ENCODE measurements at regions not wholly inside any gene's neighbourhood (a gene's known extent, or its start where the extent isn't known, plus 50 kb on each side); places are given as distances from the start of the nearest gene placed in this dataset.

DNA sequence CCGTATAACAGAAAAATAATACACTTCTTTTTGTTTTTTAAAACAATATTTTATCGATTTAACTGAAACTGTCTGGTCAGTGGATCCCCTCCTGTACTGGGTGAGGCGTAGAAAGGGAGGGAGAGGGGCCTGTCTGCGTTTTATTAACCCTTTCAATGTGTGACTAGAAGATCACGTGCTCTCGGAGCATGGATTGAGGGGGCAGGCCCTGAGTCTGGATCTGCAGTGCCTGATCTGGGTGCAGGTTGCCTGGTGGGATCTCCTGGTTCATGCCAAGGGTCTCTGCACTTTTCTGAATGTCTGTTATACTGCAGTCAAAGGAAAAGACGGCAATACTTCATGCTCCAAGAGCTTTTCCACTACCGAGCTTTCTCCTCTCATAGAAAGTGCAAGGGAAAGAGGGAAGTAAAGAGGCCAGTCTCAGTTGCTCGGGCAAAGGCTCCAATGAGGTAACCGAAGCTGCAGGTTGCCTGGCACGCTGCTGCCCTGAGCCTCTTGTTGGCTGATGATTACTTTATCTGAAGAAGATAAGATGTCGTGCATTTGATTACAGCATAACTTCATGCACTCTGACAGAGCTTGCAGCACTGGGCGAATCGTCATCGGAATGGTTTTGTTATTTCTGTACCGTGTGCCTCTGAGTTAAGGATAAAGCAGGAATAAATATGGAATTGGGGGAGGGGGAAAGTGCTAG lies 167.5 kb upstream of the PMEPA1 start:
- DNase-seq, result no peak

DNA sequence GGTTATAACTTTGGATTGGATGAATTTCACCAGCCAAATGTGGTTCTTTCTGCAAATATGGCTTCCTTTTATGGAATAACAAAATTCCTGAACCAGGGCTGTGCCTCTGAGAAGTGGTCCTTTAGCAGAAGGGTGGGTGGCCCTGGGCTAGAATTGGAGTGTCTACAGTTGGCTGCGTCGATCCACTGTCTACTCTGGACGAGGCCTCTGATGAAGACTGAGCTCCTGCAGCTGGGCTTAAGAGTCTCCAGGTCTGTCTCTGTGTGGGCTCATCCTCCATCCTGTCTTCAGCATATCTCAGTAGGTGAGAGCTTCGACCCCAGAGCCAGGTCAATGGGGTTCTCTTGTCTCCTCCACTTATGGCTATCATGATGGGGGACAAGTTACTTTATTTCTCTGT lies 166.3 kb upstream of the PMEPA1 start:
- no peak for DNase-seq
- intact Hi-C loops (cut with DNase I), result no loop called here

More for the DNA sequence above, 167.5 kb upstream of the PMEPA1 start:
- intact Hi-C loops (cut with DNase I), result no loop called here

DNA sequence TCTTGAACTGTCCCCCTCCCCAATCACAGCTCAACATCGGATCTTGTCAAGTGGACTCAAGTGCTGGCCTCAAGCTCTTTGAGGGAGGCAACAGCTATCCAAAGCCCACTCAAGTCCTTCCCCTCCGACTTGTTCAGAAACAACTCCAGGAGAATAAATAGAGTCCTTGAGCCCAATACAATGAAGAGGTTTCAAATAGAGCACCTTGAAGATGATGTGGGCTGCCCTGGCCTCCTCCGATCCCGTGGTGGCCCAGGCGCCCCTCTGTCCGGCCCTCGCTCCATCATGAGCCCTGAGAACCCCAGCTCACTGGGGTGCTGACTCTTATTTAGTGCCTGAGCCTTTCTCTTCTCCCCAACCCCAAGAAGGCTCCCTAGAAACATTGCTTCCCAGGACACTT lies 164.3 kb upstream of the PMEPA1 start:
- intact Hi-C loops (cut with DNase I), result no loop called here
- DNase-seq, result no peak

DNA sequence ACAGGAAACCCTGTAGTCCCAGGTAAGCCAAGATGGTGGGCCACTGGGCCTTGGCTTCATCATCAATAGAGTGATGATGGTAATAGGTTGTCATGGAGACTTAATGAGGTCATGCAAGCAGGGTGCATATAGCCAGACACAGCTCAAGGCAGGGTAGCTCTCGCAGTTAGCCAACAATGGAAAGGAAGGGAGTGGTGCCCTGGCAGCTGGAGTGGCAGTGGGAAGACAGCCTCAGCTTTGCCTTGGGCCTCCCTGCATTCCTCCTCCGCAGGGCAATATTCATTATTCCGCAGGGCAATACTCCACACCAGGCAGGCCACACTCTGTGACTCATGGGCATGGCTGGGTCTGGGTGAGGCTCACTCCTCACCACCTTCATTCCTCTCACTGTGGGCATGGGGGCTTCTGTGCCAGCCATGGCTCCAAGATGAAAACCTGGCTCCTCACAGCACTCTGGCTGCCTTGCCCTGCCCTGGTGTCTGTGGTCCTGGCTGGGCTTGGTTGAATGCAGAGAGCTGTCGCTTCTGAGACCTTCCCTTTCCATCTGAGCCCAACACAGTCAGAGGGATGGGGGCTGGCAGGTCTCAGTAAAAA lies 163.1 kb upstream of the PMEPA1 start:
- intact Hi-C loops (cut with DNase I), result no loop called here
- DNase-seq, result no peak

DNA sequence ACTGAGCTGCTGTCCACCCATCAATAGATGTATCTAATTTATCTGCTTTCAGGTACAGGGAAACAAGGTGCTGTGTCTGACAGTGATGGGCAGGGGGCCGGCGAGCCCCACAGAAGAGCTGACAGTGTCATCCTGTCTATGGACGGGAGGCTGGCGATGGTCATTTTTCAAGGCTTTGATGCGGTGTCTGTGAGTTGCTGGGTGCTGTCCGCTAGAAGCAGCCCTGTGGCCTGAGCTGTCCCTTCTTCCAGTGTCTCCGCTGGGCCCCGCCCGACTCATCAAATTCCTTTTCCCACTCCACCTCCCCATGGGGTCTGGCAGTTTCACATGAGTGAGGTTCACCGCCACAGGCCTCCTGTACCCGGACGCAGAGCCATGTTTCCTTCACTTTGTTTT lies 161.4 kb upstream of the PMEPA1 start:
- intact Hi-C loops (cut with DNase I), result no loop called here
- DNase-seq, result no peak

DNA sequence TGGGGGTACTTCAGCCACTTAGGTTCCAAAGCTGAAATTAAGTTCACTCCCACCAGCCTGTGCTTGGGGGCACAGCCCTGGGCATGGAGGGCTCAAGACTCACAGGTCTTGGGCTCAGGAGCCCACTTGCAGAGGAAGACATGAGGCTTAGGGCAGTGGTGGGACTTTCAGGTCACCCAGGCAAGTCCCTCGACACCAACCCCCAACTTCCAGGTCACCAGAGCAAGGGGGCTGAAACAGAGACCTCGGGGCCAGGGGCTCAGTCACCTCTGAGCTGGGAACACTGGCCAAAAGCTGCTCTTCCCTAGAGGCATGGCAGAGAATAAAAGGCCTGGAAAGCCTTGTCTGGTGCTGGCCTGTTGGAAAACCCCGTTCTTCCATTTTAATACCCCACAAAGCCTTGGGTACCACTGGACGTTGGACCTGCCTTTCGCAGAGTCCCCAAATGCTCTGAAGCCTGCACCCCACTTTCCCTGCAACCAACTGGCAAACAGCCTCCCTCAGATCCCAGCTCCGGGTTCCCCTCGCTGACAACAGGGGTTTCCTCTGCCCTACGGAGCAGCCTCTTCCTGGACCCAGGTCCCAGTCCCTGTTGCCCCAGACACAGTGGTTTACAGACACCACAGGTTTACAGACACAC lies 160.9 kb upstream of the PMEPA1 start:
- intact Hi-C loops (cut with DNase I), result no loop called here
- DNase-seq, result no peak

DNA sequence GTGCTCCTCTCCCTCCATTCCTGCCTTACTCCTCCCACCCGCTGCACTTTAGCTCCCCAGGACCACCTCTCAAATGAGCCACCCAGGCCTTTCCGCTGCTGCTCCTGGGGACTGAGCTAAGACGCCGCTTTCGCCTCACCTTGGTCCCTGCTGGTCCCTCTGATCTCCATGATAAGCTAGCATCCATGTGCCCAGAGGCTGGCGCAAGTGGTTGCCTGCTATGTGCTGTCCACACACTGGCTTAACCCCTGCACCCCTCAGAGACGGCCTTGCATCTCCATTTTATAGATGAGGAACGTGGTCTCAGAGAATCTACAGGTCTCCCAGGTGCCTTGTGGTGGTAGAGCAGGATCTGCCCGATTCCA lies 160.1 kb upstream of the PMEPA1 start:
- no peak for DNase-seq
- intact Hi-C loops (cut with DNase I), result no loop called here

DNA sequence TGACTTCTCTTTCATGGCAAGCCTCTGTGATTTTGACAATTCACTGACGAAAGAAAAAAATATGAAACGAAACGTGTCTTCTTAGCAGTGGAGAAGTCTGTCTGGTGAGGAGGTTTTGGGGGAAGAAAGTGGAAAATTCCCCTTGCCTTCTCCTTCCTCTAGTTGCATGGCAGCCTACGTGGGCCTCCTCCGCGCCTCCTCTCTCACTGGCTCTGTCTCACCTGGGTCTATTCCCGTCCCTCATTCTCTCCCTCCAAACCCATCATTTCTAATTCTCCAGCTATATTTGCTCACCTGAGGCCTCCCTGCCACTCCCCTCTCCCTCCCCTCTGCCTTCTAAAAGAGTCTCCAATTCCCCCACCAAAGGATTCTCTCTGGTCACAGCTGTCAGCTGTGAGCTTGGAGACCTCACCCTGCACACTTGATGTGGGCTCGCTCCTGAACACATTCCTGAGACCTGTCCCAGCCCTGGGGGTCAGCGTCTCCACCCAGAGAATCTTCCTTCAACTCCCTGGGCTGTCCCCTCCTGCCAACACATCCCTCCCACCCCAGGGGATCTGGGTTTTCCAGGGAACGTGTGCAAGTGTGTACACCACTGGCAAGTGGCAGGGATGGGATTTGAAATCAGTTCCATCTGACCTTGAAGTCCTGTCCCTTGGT lies 159.6 kb upstream of the PMEPA1 start:
- intact Hi-C loops (cut with DNase I), result no loop called here
- no peak for DNase-seq

DNA sequence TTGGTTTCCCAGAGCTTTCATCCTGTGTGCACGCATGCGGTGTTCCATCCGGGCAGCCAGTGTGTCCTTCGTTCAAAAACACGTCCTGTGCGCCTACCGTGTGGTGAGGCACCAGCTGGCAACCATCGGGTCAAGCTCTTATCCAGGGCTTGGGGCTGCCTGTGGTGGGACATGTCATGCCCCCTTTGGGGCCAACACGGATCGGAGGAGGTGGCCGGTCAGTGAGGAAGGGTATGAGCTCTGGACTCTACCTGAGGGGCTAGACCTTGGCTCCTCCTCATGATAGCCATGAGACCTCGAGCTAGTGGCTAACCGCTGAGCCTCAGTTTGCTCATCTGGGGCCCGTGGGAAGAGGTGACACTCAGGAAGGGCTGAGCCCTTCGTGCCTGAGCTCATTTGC lies 158.5 kb upstream of the PMEPA1 start:
- intact Hi-C loops (cut with DNase I), result no loop called here
- DNase-seq, result no peak

DNA sequence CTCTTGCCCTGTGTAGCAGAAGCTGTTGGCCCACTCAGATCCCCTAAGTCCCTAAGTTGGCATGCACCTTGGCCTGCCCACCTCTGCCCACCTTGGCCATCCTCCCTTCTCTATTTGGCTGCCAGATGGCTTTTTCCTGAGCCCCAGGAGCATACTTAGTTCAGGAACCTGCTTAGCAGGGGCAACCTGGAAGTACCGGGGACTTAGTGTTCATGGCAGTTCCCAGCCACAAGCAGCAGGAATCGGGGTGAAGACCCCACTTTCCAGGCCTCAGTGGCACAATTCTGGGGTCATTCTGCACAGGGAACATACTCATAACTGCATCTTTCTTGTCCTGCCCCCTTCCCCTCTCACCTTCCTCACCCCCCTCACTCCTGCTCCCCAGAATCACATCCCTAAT lies 158.0 kb upstream of the PMEPA1 start:
- intact Hi-C loops (cut with DNase I), result no loop called here
- DNase-seq, result no peak

DNA sequence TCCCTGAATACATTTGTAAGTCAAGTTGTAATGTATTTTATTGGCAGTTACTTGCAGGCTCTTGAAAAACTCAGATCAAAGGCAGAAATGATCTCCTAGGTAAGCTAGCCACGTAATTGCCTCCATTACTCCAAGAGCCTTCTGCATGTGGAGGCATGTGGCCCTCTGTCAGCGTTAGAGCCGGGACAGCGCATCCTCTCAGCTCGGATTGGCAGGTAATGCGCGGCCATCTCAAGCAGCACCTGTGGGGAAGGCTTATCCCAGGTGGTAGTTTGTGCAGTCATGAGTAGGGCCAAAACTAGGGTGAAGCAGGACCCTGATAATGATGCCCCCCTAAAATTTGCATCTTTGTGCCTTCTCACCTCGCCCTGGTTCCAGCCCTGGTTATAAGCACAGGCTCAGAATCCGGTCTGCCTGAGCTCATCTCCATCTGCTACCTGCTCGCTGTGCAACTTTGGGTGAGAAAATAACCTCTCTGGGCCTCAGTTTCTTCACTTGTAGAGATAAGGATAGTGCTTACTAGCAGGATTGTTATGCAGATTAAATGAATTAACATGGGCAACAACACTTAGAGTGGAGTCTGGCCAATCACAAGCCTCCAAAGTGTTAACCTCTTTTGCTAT lies 157.5 kb upstream of the PMEPA1 start:
- no peak for DNase-seq
- intact Hi-C loops (cut with DNase I), result no loop called here

DNA sequence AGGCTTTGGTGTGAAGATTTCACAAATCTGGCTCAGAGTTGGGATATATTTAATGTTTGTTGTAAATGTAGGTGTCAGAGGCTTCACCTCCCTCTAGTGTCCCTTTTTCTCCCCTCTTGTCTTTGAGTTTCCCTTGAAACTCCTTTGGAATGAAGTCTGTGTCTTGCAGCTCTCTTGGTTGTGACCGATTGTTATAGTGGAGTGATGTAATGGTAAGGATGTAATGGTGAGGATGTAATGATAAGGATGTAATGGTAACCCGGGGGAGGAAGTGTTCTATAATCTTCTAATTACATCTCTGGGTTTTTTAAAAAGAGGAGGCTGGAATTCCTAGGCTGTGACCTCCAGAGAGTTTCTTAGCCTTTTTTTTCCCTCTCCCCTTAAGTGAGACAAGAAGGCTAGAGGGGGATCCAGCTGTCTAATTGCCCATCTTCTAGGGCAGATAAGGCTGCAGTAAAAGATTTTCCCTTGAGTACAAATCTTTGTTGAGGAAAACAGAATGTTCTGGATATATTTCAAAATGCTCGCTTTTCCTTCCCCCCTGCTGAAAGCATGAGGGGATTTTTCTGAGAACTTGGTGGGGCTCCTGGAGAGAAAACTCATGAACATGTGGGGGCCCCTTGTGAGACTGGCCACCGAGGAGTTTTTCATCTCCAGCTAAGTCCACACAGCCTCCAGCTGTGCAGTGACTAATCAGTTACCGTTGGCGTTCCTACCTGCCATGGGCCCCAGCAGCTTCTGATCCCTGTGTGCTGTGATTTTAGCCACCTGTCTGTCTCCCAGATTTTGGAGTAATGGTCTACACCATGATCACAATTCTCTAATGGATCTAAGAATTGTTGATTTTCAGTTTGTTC lies 156.7 kb upstream of the PMEPA1 start:
- no peak for DNase-seq
- intact Hi-C loops (cut with DNase I), result no loop called here

DNA sequence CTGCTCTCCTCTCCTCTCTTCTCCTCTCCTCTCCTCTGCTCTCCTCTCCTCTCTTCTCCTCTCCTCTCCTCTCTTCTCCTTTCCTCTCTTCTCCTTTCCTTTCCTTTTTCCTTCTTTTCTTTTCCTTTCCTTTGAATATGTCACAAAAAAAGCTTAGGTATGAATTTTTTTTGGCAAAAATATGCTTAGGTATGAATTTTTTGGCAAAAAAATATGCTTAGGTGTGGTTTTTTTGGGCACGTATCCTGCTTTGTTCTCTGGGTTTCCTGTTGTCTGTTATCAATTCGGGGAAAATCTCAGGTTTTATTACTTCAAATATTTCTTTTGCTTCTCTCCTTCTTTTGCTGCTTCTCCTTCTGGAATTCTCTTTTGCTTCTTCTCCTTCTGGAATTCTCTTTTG lies 155.5 kb upstream of the PMEPA1 start:
- no peak for DNase-seq
- intact Hi-C loops (cut with DNase I), result no loop called here

DNA sequence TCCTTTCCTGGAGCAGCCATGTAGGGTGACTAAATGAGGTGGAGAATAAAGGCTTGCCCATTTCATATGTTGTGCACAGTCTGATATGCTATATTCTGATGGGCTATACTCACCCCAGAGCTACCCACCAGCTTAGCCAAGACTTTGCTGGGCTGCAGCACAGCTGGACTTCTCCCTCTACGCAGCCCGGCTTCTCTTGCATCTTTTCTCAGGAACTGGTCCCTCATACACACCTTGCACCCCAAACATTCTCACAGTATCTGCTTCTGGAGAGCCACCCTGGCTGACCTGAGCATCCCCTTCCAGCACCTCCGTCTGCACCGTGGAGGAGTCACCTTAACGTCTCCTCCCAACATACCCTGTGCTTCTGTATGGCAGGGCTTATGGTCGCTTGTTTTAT lies 150.8 kb upstream of the PMEPA1 start:
- intact Hi-C loops (cut with DNase I), result no loop called here
- no peak for DNase-seq

DNA sequence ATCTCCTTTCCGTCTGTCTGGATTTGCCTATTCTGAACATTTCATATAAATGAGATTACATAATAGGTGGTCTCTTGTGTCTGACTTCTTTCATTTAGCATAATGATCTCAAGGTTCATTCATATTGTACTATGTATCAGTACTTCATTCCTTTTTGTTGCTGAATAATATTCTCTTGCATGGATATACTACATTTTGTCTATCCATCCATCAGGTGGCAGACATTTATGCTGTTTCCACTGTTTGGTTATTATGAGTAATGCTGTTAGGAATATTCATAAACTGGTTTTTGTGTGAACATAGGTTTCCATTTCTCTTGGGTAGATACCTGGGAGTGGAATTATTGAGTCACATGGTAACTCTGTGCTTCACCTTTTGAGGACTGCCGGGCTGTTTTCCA lies 148.2 kb upstream of the PMEPA1 start:
- DNase-seq, result no peak
- intact Hi-C loops (cut with DNase I), result no loop called here

DNA sequence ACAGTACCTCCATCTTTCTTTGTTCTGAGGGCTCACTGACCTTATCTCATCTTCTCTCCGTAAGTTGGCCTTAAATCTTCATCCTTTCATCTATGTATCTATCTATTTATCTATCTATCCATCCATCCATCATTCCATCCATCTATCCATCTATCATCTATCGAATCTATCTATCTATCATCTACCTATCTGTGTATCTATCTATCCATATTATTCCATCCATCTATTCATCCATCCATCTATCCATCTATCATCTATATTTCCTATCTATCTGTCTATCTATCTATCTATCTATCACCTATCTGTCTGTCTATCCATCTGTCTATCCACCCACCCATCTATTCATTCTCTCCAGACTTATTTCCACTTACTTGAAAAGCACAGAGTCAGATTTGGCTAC lies 147.3 kb upstream of the PMEPA1 start:
- DNase-seq, result no peak
- intact Hi-C loops (cut with DNase I), result no loop called here

DNA sequence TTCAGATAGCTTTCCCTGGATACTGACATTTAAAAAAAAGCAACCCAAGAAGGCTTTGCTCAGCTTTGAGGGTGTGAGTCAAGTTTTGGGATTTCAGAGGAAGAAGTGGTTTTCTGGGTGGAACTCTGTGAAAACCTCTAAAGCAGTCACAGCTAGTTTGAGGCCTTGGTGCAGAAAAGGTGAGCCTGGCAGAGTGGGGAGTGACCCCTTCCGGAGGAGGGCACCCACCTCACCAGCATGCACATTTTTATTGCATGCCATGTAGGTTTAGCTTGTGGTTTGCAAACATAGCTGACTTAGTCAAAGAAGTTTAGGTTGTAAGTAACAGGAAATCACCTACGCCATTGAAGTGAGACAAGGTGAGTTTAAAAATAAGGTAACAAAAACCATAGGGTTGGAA lies 146.8 kb upstream of the PMEPA1 start:
- DNase-seq, result no peak
- intact Hi-C loops (cut with DNase I), result no loop called here

DNA sequence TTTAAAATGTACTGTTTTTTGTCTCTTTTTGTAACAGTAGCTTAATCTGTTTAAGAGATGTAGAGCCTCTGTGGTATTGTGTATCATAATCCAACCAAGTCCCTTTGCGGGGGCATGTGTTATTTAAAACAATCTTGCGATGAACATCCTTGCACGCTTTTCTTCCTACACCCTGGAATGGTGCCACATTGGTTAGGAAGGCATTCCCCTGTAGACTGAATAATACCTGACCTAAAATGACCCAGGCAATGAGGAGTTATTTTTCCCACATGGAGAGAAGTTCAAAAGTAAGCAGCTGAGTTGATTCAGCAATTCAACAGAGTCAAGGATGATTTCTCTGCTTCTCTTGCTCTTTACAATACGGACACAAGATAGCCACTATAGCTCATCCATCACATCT lies 142.0 kb upstream of the PMEPA1 start:
- no peak for DNase-seq
- intact Hi-C loops (cut with DNase I), result no loop called here

DNA sequence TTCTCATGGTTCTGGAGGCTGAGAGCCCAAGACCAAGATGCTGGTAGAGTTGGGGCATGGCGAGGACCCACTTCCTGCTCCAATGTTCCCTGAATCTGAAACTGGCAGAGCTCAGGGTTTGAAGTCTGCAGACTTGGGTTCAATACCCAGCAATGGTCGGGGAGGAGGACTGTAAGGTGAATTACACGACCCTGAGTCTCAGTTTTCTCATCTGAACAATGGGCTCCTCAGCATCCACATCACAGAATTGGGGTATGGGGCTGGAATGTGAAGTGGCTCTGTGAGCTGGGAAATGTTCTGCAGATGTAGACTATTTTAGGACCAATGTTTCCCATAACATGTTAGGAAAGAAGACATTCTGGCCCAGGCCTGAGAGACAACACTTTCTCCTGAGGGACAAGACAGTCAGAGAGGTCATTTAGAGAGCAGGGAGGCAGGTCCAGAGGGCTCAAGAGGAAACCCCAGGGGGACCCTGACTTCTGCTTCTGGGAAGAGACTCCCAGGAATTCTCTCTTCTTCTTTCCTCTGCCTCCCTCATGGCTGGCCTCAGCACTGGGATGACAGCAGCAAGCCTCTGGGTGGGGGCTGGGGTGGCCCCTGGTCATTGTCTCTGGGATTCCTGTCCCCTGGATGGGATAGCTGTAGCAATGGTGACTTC lies 141.3 kb upstream of the PMEPA1 start:
- DNase-seq, result no peak

More for the DNA sequence above, 141.3 kb upstream of the PMEPA1 start:
- intact Hi-C loops (cut with DNase I), result no loop called here
